HepG2 (cell line): ENCODE measurements at regions not wholly inside any gene's neighbourhood (a gene's known extent, or its start where the extent isn't known, plus 50 kb on each side); places are given as distances from the start of the nearest gene placed in this dataset.

Experiments
- EHMT2 ChIP-seq: fragments of 200-600 bp; sonication (generic); IDR thresholded peaks from 2 replicates; pipeline ENCODE4 v1.7.0; 2017; ENCODE audit warnings: antibody characterized with exemption, low read depth, low read length, borderline replicate concordance
- GLI4 ChIP-seq: sonication (generic); formaldehyde crosslinking; IDR thresholded peaks from 2 replicates; pipeline ENCODE4 v1.5.1; 2020; ENCODE audit warnings: missing genetic modification reagents, mild to moderate bottlenecking, moderate library complexity, borderline replicate concordance
- HNRNPL ChIP-seq: fragments of 200-400 bp; formaldehyde crosslinking; IDR thresholded peaks from 2 replicates; pipeline ENCODE4 v1.6.1; 2017; ENCODE audit warnings: mild to moderate bottlenecking, low read depth, low read length
- KLF9 ChIP-seq: IDR thresholded peaks from 2 replicates; pipeline ENCODE4 v1.6.1; 2016; ENCODE audit warnings: low read depth
- SMAD3 ChIP-seq: sonication (generic); formaldehyde crosslinking; IDR thresholded peaks from 2 replicates; pipeline ENCODE4 v1.4.0; 2020; ENCODE audit warnings: missing genetic modification reagents
- TOPORS ChIP-seq: sonication (generic); formaldehyde crosslinking; IDR thresholded peaks from 2 replicates; pipeline ENCODE4 v1.8.0; 2023; ENCODE audit warnings: mild to moderate bottlenecking, missing genetic modification reagents
- TF ChIP-seq, protein P1 (sequence below): sonication (generic); formaldehyde crosslinking; IDR thresholded peaks from 2 replicates; pipeline ENCODE4 v1.5.0; 2020; ENCODE audit warnings: mild to moderate bottlenecking, missing genetic modification reagents
- TF ChIP-seq, protein P2 (sequence below): sonication (generic); formaldehyde crosslinking; IDR thresholded peaks from 2 replicates; pipeline ENCODE4 v1.5.0; 2020; ENCODE audit warnings: mild to moderate bottlenecking, missing genetic modification reagents, moderate library complexity
- TF ChIP-seq, protein P3 (sequence below): sonication (generic); formaldehyde crosslinking; IDR thresholded peaks from 2 replicates; pipeline ENCODE4 v1.8.1; 2023; ENCODE audit warnings: mild to moderate bottlenecking, inconsistent platforms, moderate library complexity, missing genetic modification reagents, borderline replicate concordance

DNA sequence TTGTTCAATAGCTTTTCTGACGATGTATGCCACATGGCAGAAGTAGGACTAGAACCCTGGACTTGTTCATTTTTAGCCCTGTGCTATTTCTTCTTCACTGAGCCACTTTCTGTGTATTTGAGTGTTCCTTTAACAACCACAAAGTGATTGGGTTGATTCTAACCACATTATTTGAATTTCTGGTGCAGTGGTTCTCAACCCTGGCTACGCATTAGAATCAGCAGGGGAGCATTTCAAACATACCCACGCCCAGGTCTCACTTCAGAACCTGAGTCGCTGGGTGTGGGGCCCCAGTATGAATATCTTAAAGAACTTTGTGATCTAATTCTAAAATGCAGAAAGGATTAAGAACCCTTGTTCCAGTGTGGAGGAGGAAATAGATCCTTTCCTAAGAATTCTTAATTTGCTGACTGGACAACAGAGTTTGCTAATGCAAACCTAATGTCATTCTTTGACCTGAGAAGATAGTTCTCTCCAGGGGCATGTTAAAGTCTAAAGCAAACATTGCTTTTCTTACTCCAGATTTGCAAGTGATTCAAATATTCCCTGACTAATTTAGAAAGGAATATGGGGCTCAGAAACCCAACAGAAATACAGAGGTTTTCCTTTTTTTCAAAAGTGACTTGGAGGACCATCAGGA is 75.4 kb upstream of the GDNF start:
- TF ChIP-seq SMAD3 (CRISPR knock-in tag): no peak
- TF ChIP-seq GLI4 (CRISPR knock-in tag): no peak
- TF ChIP-seq, protein P1, sequence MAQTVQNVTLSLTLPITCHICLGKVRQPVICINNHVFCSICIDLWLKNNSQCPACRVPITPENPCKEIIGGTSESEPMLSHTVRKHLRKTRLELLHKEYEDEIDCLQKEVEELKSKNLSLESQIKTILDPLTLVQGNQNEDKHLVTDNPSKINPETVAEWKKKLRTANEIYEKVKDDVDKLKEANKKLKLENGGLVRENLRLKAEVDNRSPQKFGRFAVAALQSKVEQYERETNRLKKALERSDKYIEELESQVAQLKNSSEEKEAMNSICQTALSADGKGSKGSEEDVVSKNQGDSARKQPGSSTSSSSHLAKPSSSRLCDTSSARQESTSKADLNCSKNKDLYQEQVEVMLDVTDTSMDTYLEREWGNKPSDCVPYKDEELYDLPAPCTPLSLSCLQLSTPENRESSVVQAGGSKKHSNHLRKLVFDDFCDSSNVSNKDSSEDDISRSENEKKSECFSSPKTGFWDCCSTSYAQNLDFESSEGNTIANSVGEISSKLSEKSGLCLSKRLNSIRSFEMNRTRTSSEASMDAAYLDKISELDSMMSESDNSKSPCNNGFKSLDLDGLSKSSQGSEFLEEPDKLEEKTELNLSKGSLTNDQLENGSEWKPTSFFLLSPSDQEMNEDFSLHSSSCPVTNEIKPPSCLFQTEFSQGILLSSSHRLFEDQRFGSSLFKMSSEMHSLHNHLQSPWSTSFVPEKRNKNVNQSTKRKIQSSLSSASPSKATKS (CRISPR knock-in tag): no peak
- TF ChIP-seq, protein P2, sequence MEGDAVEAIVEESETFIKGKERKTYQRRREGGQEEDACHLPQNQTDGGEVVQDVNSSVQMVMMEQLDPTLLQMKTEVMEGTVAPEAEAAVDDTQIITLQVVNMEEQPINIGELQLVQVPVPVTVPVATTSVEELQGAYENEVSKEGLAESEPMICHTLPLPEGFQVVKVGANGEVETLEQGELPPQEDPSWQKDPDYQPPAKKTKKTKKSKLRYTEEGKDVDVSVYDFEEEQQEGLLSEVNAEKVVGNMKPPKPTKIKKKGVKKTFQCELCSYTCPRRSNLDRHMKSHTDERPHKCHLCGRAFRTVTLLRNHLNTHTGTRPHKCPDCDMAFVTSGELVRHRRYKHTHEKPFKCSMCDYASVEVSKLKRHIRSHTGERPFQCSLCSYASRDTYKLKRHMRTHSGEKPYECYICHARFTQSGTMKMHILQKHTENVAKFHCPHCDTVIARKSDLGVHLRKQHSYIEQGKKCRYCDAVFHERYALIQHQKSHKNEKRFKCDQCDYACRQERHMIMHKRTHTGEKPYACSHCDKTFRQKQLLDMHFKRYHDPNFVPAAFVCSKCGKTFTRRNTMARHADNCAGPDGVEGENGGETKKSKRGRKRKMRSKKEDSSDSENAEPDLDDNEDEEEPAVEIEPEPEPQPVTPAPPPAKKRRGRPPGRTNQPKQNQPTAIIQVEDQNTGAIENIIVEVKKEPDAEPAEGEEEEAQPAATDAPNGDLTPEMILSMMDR (CRISPR knock-in tag): no peak
- no peak for TF ChIP-seq KLF9 (CRISPR knock-in tag)
- TF ChIP-seq EHMT2: no peak
- TF ChIP-seq TOPORS (CRISPR knock-in tag): no peak
- TF ChIP-seq, protein P3, sequence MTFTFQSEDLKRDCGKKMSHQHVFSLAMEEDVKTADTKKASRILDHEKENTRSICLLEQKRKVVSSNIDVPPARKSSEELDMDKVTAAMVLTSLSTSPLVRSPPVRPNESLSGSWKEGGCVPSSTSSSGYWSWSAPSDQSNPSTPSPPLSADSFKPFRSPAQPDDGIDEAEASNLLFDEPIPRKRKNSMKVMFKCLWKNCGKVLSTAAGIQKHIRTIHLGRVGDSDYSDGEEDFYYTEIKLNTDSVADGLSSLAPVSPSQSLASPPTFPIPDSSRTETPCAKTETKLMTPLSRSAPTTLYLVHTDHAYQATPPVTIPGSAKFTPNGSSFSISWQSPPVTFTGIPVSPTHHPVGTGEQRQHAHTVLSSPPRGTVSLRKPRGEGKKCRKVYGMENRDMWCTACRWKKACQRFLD: no peak
- no peak for TF ChIP-seq HNRNPL
